BE2C (cell line): ENCODE measurements at regions not wholly inside any gene's neighbourhood (a gene's known extent, or its start where the extent isn't known, plus 50 kb on each side); places are given as distances from the start of the nearest gene placed in this dataset.

ENCODE experiments used
- DNase-seq: peaks from one replicate; pipeline ENCODE4 v3.0.0-alpha.2; 2020
- H3K27me3 ChIP-seq: fragments of 250-450 bp; sonication (Bioruptor Pico); 2 replicates; pipeline ENCODE4 v1.5.1; 2020; ENCODE audit warnings: mild to moderate bottlenecking
- H3K36me3 ChIP-seq: fragments of 250-450 bp; sonication (Bioruptor Pico); 2 replicates; pipeline ENCODE4 v1.5.1; 2020; ENCODE audit warnings: mild to moderate bottlenecking
- H3K4me1 ChIP-seq: fragments of 250-450 bp; sonication (Bioruptor Pico); 2 replicates; pipeline ENCODE4 v1.5.1; 2020
- H3K4me3 ChIP-seq: 2 replicates; pipeline ENCODE4 v1.5.1; 2011; ENCODE audit warnings: low read depth, low read length
- H3K9me3 ChIP-seq: fragments of 250-450 bp; sonication (Bioruptor Pico); 2 replicates; pipeline ENCODE4 v1.5.1; 2020
- CTCF ChIP-seq: IDR thresholded peaks from 2 replicates; pipeline ENCODE4 v1.5.1; 2012; ENCODE audit warnings: mild to moderate bottlenecking, low read depth, low read length

- Histone ChIP-seq H3K9me3 (no peaks in the 10 kb centered on the region), H3K36me3 (no peaks in the 10 kb centered on the region), H3K27me3 (no peaks in the 10 kb centered on the region), H3K4me1 (no peaks in the 10 kb centered on the region), H3K4me3 (no peak overlapping the region)
- TF ChIP-seq CTCF: no peak
- DNase-seq: no peak
Measured at GRCh38 chr12:67535176-67535575, 113.4 kb upstream of the DYRK2 start.

- no peaks in the 10 kb centered on the region for H3K4me1 ChIP-seq
- H3K27me3 ChIP-seq: no peaks in the 10 kb centered on the region
- H3K36me3 ChIP-seq: no peaks in the 10 kb centered on the region
- H3K9me3 ChIP-seq: no peaks in the 10 kb centered on the region
- H3K4me3 ChIP-seq: no peak overlapping the region
- no peak for TF ChIP-seq CTCF
- DNase-seq: no peak
Measured at GRCh38 chr12:67535971-67536370, 112.6 kb upstream of the DYRK2 start.

GRCh38 chr12:67539329-67539728 is 109.2 kb upstream of the DYRK2 start:
- no peaks in the 10 kb centered on the region for H3K4me1 ChIP-seq
- no peaks in the 10 kb centered on the region for H3K27me3 ChIP-seq
- no peaks in the 10 kb centered on the region for H3K36me3 ChIP-seq
- no peak for TF ChIP-seq CTCF
- no peaks in the 10 kb centered on the region for H3K9me3 ChIP-seq
- no peak overlapping the region for H3K4me3 ChIP-seq
- DNase-seq: no peak

GRCh38 chr12:67539946-67540345 is 108.6 kb upstream of the DYRK2 start:
- DNase-seq: no peak
- H3K4me1 ChIP-seq: no peaks in the 10 kb centered on the region
- no peaks in the 10 kb centered on the region for H3K27me3 ChIP-seq
- no peak overlapping the region for H3K4me3 ChIP-seq
- TF ChIP-seq CTCF: no peak
- H3K36me3 ChIP-seq: no peaks in the 10 kb centered on the region
- no peaks in the 10 kb centered on the region for H3K9me3 ChIP-seq

- H3K4me3 ChIP-seq: no peak overlapping the region
- no peaks in the 10 kb centered on the region for H3K9me3 ChIP-seq
- H3K4me1 ChIP-seq: no peaks in the 10 kb centered on the region
- TF ChIP-seq CTCF: no peak
- no peaks in the 10 kb centered on the region for H3K27me3 ChIP-seq
- H3K36me3 ChIP-seq: no peaks in the 10 kb centered on the region
- DNase-seq: no peak
Measured at GRCh38 chr12:67540920-67541624, 107.5 kb upstream of the DYRK2 start.

- no peaks in the 10 kb centered on the region for H3K36me3 ChIP-seq
- H3K27me3 ChIP-seq: no peaks in the 10 kb centered on the region
- H3K4me1 ChIP-seq: no peaks in the 10 kb centered on the region
- no peaks in the 10 kb centered on the region for H3K9me3 ChIP-seq
- H3K4me3 ChIP-seq: no peak overlapping the region
- TF ChIP-seq CTCF: no peak
- no peak for DNase-seq
Measured at GRCh38 chr12:67541625-67541991, 106.9 kb upstream of the DYRK2 start.
